Hepatocyte (in vitro differentiated cells): ENCODE measurements at regions not wholly inside any gene's neighbourhood (a gene's known extent, or its start where the extent isn't known, plus 50 kb on each side); places are given as distances from the start of the nearest gene placed in this dataset.

Experiments used
- DNase-seq: peaks from one replicate; pipeline ENCODE4 v3.0.0-alpha.2; 2016; ENCODE audit warnings: low spot score
- H2AFZ ChIP-seq: fragments of 200-600 bp; sonication (generic); 2 replicates; pipeline ENCODE4 v1.6.0; 2016; ENCODE audit warnings: antibody characterized with exemption, mild to moderate bottlenecking
- H3K27ac ChIP-seq: fragments of 200-600 bp; sonication (generic); 2 replicates; pipeline ENCODE4 v1.5.1; 2016; ENCODE audit warnings: mild to moderate bottlenecking
- H3K27me3 ChIP-seq: fragments of 200-600 bp; sonication (generic); 2 replicates; pipeline ENCODE4 v1.6.1; 2016
- H3K36me3 ChIP-seq: fragments of 200-600 bp; sonication (generic); replicated peaks from 2 replicates; pipeline ENCODE4 v1.5.1; 2016; ENCODE audit warnings: low read depth; ENCODE audit not compliant: insufficient read depth
- H3K4me1 ChIP-seq: fragments of 200-600 bp; sonication (generic); 2 replicates; pipeline ENCODE4 v1.5.1; 2016; ENCODE audit warnings: mild to moderate bottlenecking, moderate library complexity; ENCODE audit not compliant: insufficient read depth
- H3K4me2 ChIP-seq: fragments of 200-600 bp; sonication (generic); 2 replicates; pipeline ENCODE4 v1.6.0; 2016
- H3K4me3 ChIP-seq: fragments of 200-600 bp; sonication (generic); 2 replicates; pipeline ENCODE4 v1.5.1; 2016; ENCODE audit warnings: mild to moderate bottlenecking
- H3K79me2 ChIP-seq: fragments of 200-600 bp; sonication (generic); 2 replicates; pipeline ENCODE4 v1.6.0; 2017; ENCODE audit warnings: mild to moderate bottlenecking
- H3K9me2 ChIP-seq: fragments of 200-600 bp; sonication (generic); replicated peaks from 2 replicates; pipeline ENCODE4 v1.6.0; 2017; ENCODE audit warnings: mild to moderate bottlenecking; ENCODE audit not compliant: insufficient read depth
- H3K9me3 ChIP-seq: fragments of 200-600 bp; sonication (generic); 2 replicates; pipeline ENCODE4 v1.5.1; 2016; ENCODE audit warnings: low read depth, mild to moderate bottlenecking
- H4K20me1 ChIP-seq: fragments of 200-600 bp; sonication (generic); 2 replicates; pipeline ENCODE4 v1.6.0; 2016; ENCODE audit warnings: mild to moderate bottlenecking; ENCODE audit not compliant: insufficient read depth, poor library complexity, severe bottlenecking
- EZH2 ChIP-seq: fragments of 200-600 bp; sonication (generic); IDR thresholded peaks from 2 replicates; pipeline ENCODE4 v1.6.1; 2016; ENCODE audit warnings: antibody characterized with exemption, mild to moderate bottlenecking, borderline replicate concordance
- EZH2phosphoT487 ChIP-seq: fragments of 200-600 bp; sonication (generic); IDR thresholded peaks from one replicate; pipeline ENCODE4 v1.6.1; 2018; ENCODE audit warnings: antibody characterized with exemption, mild to moderate bottlenecking, low read depth, moderate library complexity; ENCODE audit not compliant: unreplicated experiment, severe bottlenecking
- WGBS: methylation state at CpG from one replicate; pipeline ENCODE4 v1.1.6; 2016; ENCODE audit warnings: low lambda C conversion rate; ENCODE audit errors: missing lambda C conversion rate; 5-methylcytosine and 5-hydroxymethylcytosine counted together
- TF ChIP-seq, protein P1 (sequence below): fragments of 200-600 bp; sonication (generic); IDR thresholded peaks from 2 replicates; pipeline ENCODE4 v1.5.1; 2016; ENCODE audit warnings: antibody characterized with exemption, mild to moderate bottlenecking; ENCODE audit not compliant: poor library complexity

DNA sequence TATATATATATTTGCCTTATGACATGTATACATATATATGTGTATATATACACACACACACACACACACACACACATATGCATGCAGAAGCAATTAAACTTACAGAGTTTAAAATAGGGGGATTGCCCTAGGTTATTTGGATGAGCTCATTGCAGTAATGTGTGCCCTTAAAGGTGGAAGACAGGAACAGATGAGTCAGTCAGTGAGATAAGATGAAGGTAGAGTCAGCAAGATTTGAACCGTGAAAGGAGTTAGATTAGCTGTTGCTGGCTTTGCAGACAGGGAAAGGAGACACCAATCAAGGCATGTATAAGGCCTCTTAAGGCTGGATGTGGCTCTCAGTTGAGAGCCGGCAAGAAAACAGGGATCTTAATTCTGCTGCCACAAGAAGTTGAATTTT lies 902.4 kb upstream of the RAG2 start:
- H3K9me2 ChIP-seq: no peaks in the 10 kb centered on the region
- H3K4me2 ChIP-seq: no peak overlapping the region
- H3K4me1 ChIP-seq: peaks cover 13% of the 10 kb centered on the region
- H3K4me3 ChIP-seq: no peak overlapping the region
- no peaks in the 10 kb centered on the region for H3K9me3 ChIP-seq
- no peak overlapping the region for H2AFZ ChIP-seq
- peak overlapping the region; percentile 77 for H3K27ac ChIP-seq
- WGBS: 7% methylated on average over 2 of the region's 2 CpGs
- H3K27me3 ChIP-seq: no peaks in the 10 kb centered on the region
- H3K79me2 ChIP-seq: no peaks in the 10 kb centered on the region
- no peaks in the 10 kb centered on the region for H3K36me3 ChIP-seq
- no peak for TF ChIP-seq EZH2phosphoT487
- TF ChIP-seq, protein P1, sequence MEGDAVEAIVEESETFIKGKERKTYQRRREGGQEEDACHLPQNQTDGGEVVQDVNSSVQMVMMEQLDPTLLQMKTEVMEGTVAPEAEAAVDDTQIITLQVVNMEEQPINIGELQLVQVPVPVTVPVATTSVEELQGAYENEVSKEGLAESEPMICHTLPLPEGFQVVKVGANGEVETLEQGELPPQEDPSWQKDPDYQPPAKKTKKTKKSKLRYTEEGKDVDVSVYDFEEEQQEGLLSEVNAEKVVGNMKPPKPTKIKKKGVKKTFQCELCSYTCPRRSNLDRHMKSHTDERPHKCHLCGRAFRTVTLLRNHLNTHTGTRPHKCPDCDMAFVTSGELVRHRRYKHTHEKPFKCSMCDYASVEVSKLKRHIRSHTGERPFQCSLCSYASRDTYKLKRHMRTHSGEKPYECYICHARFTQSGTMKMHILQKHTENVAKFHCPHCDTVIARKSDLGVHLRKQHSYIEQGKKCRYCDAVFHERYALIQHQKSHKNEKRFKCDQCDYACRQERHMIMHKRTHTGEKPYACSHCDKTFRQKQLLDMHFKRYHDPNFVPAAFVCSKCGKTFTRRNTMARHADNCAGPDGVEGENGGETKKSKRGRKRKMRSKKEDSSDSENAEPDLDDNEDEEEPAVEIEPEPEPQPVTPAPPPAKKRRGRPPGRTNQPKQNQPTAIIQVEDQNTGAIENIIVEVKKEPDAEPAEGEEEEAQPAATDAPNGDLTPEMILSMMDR: no peak
- no peak for TF ChIP-seq EZH2
- no peaks in the 10 kb centered on the region for H4K20me1 ChIP-seq
- peak; percentile 39 for DNase-seq

- Histone ChIP-seq H3K9me2 (no peaks in the 10 kb centered on the region), H3K4me2 (no peak overlapping the region), H3K79me2 (no peaks in the 10 kb centered on the region), H3K9me3 (no peaks in the 10 kb centered on the region), H3K4me3 (no peak overlapping the region), H3K36me3 (no peaks in the 10 kb centered on the region), H4K20me1 (no peaks in the 10 kb centered on the region), H3K27me3 (no peaks in the 10 kb centered on the region), H2AFZ (no peak overlapping the region), H3K27ac (no peak overlapping the region), H3K4me1 (peaks cover 5% of the 10 kb centered on the region)
- DNase-seq: no peak
- TF ChIP-seq, protein P1: no peak
- WGBS: 71% methylated on average over 1 of the region's 1 CpG
These were observed 899.3 kb upstream of the RAG2 start for GRCh38 chr11:37497326-37497725.

- WGBS: 93% methylated on average over 1 of the region's 1 CpG
- DNase-seq: no peak
These were observed 898.2 kb upstream of the RAG2 start for GRCh38 chr11:37496201-37496600.

GRCh38 chr11:37484298-37484697 lies 886.3 kb upstream of the RAG2 start:
- Histone ChIP-seq H3K27ac (no peak overlapping the region), H2AFZ (no peak overlapping the region), H3K9me2 (no peaks in the 10 kb centered on the region), H3K36me3 (no peaks in the 10 kb centered on the region), H3K4me2 (no peak overlapping the region), H3K9me3 (no peaks in the 10 kb centered on the region), H3K4me1 (no peaks in the 10 kb centered on the region), H4K20me1 (no peaks in the 10 kb centered on the region), H3K4me3 (no peak overlapping the region), H3K27me3 (no peaks in the 10 kb centered on the region), H3K79me2 (no peaks in the 10 kb centered on the region)
- TF ChIP-seq EZH2: no peak
- TF ChIP-seq, protein P1: no peak
- TF ChIP-seq EZH2phosphoT487: no peak
- DNase-seq: no peak

More at GRCh38 chr11:37496201-37496600, 898.2 kb upstream of the RAG2 start:
- TF ChIP-seq, protein P1: no peak
- TF ChIP-seq EZH2 (no peak), EZH2phosphoT487 (no peak)
- Histone ChIP-seq H3K36me3 (no peaks in the 10 kb centered on the region), H3K4me2 (no peak overlapping the region), H3K79me2 (no peaks in the 10 kb centered on the region), H3K27ac (no peak overlapping the region), H3K9me3 (no peaks in the 10 kb centered on the region), H4K20me1 (no peaks in the 10 kb centered on the region), H3K9me2 (no peaks in the 10 kb centered on the region), H3K27me3 (no peaks in the 10 kb centered on the region), H2AFZ (no peak overlapping the region), H3K4me1 (peaks cover 5% of the 10 kb centered on the region), H3K4me3 (no peak overlapping the region)
